GM10266 (cell line): ENCODE measurements at regions not wholly inside any gene's neighbourhood (a gene's known extent, or its start where the extent isn't known, plus 50 kb on each side); places are given as distances from the start of the nearest gene placed in this dataset.

ENCODE experiments used
- DNase-seq: peaks from one replicate; pipeline ENCODE4 v3.0.0; 2012; ENCODE audit errors: extremely low spot score
- CTCF ChIP-seq: IDR thresholded peaks from 2 replicates; pipeline ENCODE4 v1.5.1; 2012; ENCODE audit warnings: mild to moderate bottlenecking, low read depth; ENCODE audit not compliant: control insufficient read depth, insufficient read depth; ENCODE audit errors: missing control alignments

- DNase-seq: no peak
- no peak for TF ChIP-seq CTCF
Observed at GRCh38 chr7:49247759-49248158, 323.4 kb downstream of the CDC14C start.

GRCh38 chr7:49255054-49255453, 330.7 kb downstream of the CDC14C start:
- TF ChIP-seq CTCF: no peak
- DNase-seq: no peak

GRCh38 chr7:49260538-49260937, 336.2 kb downstream of the CDC14C start:
- TF ChIP-seq CTCF: no peak
- no peak for DNase-seq

- DNase-seq: no peak
Observed at GRCh38 chr7:49261928-49262327, 337.6 kb downstream of the CDC14C start.

GRCh38 chr7:49264530-49264929, 340.2 kb downstream of the CDC14C start:
- no peak for TF ChIP-seq CTCF
- no peak for DNase-seq

More at GRCh38 chr7:49261928-49262327, 337.6 kb downstream of the CDC14C start:
- TF ChIP-seq CTCF: no peak

- DNase-seq: no peak
- no peak for TF ChIP-seq CTCF
Observed at GRCh38 chr7:49273897-49274296, 349.6 kb downstream of the CDC14C start.

- no peak for DNase-seq
- no peak for TF ChIP-seq CTCF
Observed at GRCh38 chr7:49279891-49280290, 355.5 kb downstream of the CDC14C start.

- no peak for TF ChIP-seq CTCF
- DNase-seq: no peak
Observed at GRCh38 chr7:49287653-49288052, 363.3 kb downstream of the CDC14C start.
